ENCODE measurements at regions not wholly inside any gene's neighbourhood (a gene's known extent, or its start where the extent isn't known, plus 50 kb on each side); places are given as distances from the start of the nearest gene placed in this dataset.
A peak's percentile ranks its signal among the peaks of the same experiment; 100 is the strongest.
"Not testable (repeated sequence)": the region's sequence is repeated elsewhere in the genome, so short reads cannot be mapped to it uniquely, and the experiment has no call there.

- no peak for DNase-seq (ENCODE audit: low read depth)
Observed at GRCh38 chr5:107772418-107773310, 101.9 kb upstream of the EFNA5 start.

DNA sequence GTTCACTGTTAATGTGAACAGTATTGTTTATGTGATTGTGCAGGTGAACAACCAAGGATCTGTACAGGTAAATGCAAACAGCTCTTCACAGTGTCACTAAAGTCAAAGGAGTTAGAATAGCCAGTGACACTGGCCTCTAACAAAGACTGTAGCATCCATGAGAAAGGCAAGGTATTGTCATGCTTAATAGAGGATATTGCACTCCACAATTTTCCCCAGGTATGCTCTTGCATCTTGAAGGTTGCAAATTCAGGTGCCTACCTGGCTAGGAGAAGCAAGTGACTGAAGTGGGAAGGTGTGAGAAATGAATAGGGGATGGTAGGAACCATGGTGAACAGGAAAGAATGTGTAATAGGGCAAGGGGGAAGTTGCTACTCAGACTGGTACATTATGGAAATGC, 101.2 kb upstream of the EFNA5 start:
- DNase-seq (ENCODE audit: low read depth): no peak

GRCh38 chr5:107770051-107770450, 99.3 kb upstream of the EFNA5 start:
- no peak for DNase-seq (ENCODE audit: low read depth)

DNA sequence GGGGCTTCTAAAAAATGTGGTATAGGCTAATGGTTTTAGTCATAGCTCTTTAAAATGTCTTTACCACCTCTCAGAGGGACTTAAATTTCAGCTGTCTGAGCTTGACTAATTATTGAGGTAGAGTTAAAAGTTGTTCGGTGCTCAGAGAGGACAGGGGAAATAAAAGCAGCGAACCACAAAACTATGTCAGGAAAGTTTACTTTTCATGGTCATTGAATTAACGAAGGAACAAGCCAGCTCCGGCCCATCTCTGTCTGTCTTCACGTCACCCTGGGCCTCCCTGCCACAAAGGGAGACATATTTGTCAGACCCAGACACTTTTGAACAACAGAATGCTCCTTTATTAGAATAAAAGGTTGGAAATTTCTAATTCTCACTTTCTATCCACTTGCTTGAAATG, 98.8 kb upstream of the EFNA5 start:
- no peak for DNase-seq (ENCODE audit: low read depth)

DNA sequence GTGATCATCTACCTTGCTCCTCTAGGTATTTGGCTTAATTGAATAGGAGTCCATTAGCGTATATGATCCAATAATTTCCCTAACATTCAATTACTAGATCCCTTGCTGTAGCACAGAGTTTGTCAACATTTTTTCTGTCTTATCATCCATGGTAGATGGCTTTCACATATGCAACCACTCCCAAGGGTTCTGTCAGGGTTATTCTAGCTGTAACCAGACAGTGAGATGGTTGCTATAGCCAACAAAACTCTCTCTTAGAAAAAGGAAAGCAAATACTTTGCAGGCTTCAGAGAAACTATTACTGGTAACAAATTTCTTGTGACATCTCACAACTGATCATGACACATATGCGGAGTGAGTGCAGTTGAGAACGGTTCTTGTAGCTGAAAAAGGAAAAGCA, 96.2 kb upstream of the EFNA5 start:
- DNase-seq (ENCODE audit: low read depth): no peak

- no peak for DNase-seq (ENCODE audit: low read depth)
Observed at GRCh38 chr5:107766439-107766838, 95.7 kb upstream of the EFNA5 start.

DNA sequence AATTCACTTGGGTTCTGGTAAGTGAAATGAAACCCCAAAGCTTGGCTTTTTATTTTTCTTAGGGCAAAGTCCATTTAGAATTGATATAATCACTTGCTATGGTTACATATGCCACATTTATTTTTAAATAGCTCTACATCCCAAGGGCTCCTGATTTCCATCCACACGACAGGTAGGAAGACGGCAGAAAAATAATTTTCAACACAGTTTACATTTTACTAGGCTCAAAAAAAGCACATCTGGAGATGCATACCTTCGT, 95.0 kb upstream of the EFNA5 start:
- DNase-seq (ENCODE audit: low read depth): no peak

- DNase-seq (ENCODE audit: low read depth): no peak
Observed at GRCh38 chr5:107764976-107765804, 94.5 kb upstream of the EFNA5 start.

DNA sequence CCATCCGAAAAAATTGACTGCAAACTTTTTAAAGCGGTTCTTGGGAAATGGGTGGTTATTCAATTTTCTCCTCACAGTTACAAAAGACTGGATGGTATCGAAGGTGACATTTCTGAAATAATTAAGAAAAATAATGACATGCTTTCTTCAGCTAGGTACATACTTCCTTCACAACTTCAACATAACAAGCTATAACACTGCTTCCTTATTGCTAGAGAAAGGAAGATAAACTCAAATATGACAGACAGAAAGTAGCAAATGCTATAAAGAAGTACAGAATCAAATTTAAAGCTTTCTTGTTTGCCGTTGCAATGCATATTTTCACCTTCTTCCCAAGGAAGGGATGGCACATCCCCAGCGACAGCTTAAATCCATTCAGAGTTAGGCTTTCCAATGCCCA, 93.5 kb upstream of the EFNA5 start:
- DNase-seq (ENCODE audit: low read depth): no peak

DNA sequence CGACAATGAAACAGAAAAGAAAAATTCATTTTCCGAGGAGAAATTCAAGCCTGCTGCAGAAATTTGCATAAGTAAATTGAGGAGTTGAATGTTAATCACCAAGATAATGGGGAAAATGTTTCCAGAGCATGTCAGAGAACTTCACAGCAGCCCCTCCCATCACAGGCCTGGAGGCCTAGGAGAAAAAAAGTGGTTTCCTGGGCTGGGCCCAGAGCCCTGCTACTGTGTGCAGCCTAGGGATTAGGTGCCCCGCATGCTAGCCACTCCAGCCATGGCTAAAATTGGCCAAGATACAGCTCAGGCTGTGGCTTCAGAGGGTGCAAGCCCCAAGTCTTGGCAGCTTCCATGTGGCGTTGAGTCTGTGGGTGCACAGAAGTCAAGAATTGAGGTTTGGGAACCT, 82.7 kb upstream of the EFNA5 start:
- no peak for DNase-seq (ENCODE audit: low read depth)

- peak; percentile 3 for DNase-seq (ENCODE audit: low read depth)
Observed at GRCh38 chr5:107744418-107745330, 73.9 kb upstream of the EFNA5 start.

GRCh38 chr5:107743373-107744000, 72.8 kb upstream of the EFNA5 start:
- peak; percentile 36 for DNase-seq (ENCODE audit: low read depth)

- DNase-seq (ENCODE audit: low read depth): no peak
Observed at GRCh38 chr5:107739661-107740060, 68.9 kb upstream of the EFNA5 start.

DNA sequence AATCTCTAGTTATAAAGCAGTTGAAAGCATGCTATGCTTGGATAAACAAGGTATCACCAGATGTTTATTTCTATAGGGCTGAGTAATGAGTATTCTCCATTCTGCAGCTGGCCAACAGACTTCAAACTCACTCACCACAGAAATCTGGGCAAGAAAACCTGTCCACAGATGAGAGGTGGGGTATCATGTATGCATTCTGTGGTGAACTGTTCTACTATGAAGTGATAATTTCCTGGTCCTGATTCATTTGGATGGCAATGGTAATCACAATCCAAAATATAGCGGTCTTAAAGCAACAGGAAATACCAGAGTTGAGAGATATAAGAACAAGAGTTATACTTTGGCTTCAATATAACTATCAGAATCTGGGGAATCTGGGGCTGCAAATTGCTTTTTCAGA, 65.9 kb upstream of the EFNA5 start:
- DNase-seq (ENCODE audit: low read depth): peak; percentile 12

GRCh38 chr5:107736089-107736488, 65.4 kb upstream of the EFNA5 start:
- not testable (repeated sequence) for DNase-seq (ENCODE audit: low read depth)

GRCh38 chr5:107735558-107735957, 64.8 kb upstream of the EFNA5 start:
- no peak for DNase-seq (ENCODE audit: low read depth)

DNA sequence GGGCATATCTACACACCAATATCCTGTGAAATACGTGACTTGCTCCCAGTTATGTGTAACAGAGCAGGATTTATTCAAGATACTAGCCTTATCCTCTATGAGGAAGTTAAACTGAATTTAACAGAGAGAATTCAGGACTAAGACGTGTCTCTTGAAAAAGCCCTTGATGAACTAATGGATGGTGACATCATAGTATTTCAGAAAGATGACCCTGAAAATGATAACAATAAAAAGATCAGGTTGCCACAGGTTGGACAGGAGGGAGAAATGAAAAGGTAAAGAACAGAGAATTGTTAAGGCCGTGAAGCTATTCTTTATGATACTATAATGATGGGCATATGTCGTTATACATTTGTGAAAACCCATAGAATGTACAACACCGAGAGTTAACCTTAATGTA, 56.2 kb upstream of the EFNA5 start:
- no peak for DNase-seq (ENCODE audit: low read depth)

- no peak for DNase-seq (ENCODE audit: low read depth)
Observed at GRCh38 chr5:107724642-107725041, 53.9 kb upstream of the EFNA5 start.

DNA sequence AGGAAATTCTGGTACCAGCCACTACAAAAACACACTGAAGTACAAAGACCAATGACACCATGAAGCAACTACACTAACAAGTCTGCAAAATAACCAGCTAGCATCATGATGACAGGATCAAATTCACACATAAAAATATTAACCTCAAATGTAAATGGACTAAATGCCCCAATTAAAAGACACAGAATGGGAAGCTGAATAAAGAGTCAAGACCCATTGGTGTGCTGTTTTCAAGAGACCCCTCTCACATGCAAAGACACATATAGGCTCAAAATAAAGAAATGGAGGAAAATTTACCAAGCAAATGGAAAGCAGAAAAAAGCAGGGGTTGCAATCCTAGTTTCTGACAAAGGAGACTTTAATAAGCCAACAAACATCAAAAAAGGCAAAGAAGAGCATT, 50.5 kb upstream of the EFNA5 start:
- DNase-seq (ENCODE audit: low read depth): not testable (repeated sequence)

Measured in fibroblast of gingiva (primary cell).